Loucy (cell line): ENCODE measurements at regions not wholly inside any gene's neighbourhood (a gene's known extent, or its start where the extent isn't known, plus 50 kb on each side); places are given as distances from the start of the nearest gene placed in this dataset.

ENCODE experiments used
- H2AFZ ChIP-seq: fragments of 200-600 bp; sonication (generic); 2 replicates; pipeline ENCODE4 v1.6.0; 2016; ENCODE audit warnings: antibody characterized with exemption, mild to moderate bottlenecking, low read length, moderate library complexity
- H3F3A ChIP-seq: fragments of 200-600 bp; 2 replicates; pipeline ENCODE4 v1.6.0; 2016; ENCODE audit warnings: antibody characterized with exemption, low read depth, mild to moderate bottlenecking
- H3K27me3 ChIP-seq: fragments of 200-600 bp; sonication (generic); 2 replicates; pipeline ENCODE4 v1.6.1; 2014; ENCODE audit warnings: low read length, mild to moderate bottlenecking; ENCODE audit not compliant: insufficient read depth, poor library complexity, severe bottlenecking
- H3K36me3 ChIP-seq: fragments of 200-600 bp; sonication (generic); 2 replicates; pipeline ENCODE4 v1.6.1; 2016; ENCODE audit warnings: low read length; ENCODE audit not compliant: insufficient read depth
- H3K4me1 ChIP-seq: fragments of 200-600 bp; sonication (generic); 2 replicates; pipeline ENCODE4 v1.5.1; 2014; ENCODE audit warnings: low read length, mild to moderate bottlenecking; ENCODE audit not compliant: insufficient read depth, poor library complexity, severe bottlenecking
- H3K4me2 ChIP-seq: fragments of 200-600 bp; sonication (generic); 2 replicates; pipeline ENCODE4 v1.6.0; 2014; ENCODE audit warnings: antibody characterized with exemption, low read length, low read depth, mild to moderate bottlenecking; ENCODE audit not compliant: poor library complexity, severe bottlenecking
- H3K4me3 ChIP-seq: fragments of 200-600 bp; sonication (generic); 2 replicates; pipeline ENCODE4 v1.5.1; 2014; ENCODE audit warnings: low read length, mild to moderate bottlenecking, mixed read lengths; ENCODE audit not compliant: poor library complexity, severe bottlenecking
- H3K79me2 ChIP-seq: fragments of 200-600 bp; sonication (generic); 2 replicates; pipeline ENCODE4 v1.6.1; 2014; ENCODE audit warnings: low read length; ENCODE audit not compliant: insufficient read depth
- H3K9ac ChIP-seq: fragments of 200-600 bp; sonication (generic); 2 replicates; pipeline ENCODE4 v1.6.0; 2014; ENCODE audit warnings: mild to moderate bottlenecking, low read depth, low read length, moderate library complexity; ENCODE audit not compliant: poor library complexity, severe bottlenecking
- H3K9me2 ChIP-seq: fragments of 200-600 bp; sonication (generic); replicated peaks from 2 replicates; pipeline ENCODE4 v1.6.1; 2016; ENCODE audit warnings: low read depth, low read length, mixed read lengths
- H3K9me3 ChIP-seq: fragments of 200-600 bp; sonication (generic); 2 replicates; pipeline ENCODE4 v1.6.1; 2014; ENCODE audit warnings: mild to moderate bottlenecking, antibody characterized with exemption, low read length, low read depth; ENCODE audit not compliant: insufficient read depth
- H4K20me1 ChIP-seq: fragments of 200-600 bp; sonication (generic); 2 replicates; pipeline ENCODE4 v1.6.0; 2014; ENCODE audit warnings: antibody characterized with exemption, low read length, mild to moderate bottlenecking; ENCODE audit not compliant: insufficient read depth, poor library complexity, severe bottlenecking
- EZH2phosphoT487 ChIP-seq: fragments of 200-600 bp; IDR thresholded peaks from 2 replicates; pipeline ENCODE4 v1.6.1; 2018; ENCODE audit warnings: antibody characterized with exemption, mild to moderate bottlenecking, moderate library complexity, borderline replicate concordance
- TF ChIP-seq, protein P1 (sequence below): fragments of 200-600 bp; sonication (generic); conservative IDR thresholded peaks from 2 replicates; pipeline ENCODE4 v1.5.1; 2014; ENCODE audit warnings: mild to moderate bottlenecking, antibody characterized with exemption, low read length

DNA sequence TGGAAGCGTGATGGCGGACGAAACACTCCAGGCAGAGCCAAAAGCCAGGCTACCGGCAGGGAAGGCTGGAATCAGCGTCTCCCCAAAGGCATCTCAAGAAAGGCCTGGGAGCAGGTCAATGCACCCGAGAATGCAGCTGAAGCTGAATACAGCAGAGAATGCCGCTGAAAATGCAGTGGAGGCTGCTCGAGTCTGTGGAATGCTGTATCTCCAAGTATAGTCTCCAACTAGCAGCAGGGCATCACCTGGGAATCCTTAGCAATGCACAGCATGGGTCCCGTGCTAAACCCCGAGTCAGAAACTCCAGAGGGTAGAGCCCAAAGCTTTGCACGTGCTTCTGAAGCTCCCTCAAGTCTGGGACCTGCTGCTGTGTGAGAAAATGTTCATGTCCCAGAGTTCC is 191.1 kb upstream of the ALKAL2 start:
- no peaks in the 10 kb centered on the region for H4K20me1 ChIP-seq
- no peak overlapping the region for H3K4me3 ChIP-seq
- H3K36me3 ChIP-seq, result no peaks in the 10 kb centered on the region
- H3K27me3 ChIP-seq, result no peaks in the 10 kb centered on the region
- no peaks in the 10 kb centered on the region; the same call in 1 of the 2 replicates for H3K9me3 ChIP-seq
- H3K4me1 ChIP-seq, result no peaks in the 10 kb centered on the region
- H3F3A ChIP-seq, result no peaks in the 10 kb centered on the region
- no peaks in the 10 kb centered on the region for H3K9me2 ChIP-seq
- H3K4me2 ChIP-seq, result no peak overlapping the region
- H3K79me2 ChIP-seq, result no peaks in the 10 kb centered on the region
- no peak overlapping the region for H3K9ac ChIP-seq
- TF ChIP-seq EZH2phosphoT487, result no peak
- TF ChIP-seq, protein P1, sequence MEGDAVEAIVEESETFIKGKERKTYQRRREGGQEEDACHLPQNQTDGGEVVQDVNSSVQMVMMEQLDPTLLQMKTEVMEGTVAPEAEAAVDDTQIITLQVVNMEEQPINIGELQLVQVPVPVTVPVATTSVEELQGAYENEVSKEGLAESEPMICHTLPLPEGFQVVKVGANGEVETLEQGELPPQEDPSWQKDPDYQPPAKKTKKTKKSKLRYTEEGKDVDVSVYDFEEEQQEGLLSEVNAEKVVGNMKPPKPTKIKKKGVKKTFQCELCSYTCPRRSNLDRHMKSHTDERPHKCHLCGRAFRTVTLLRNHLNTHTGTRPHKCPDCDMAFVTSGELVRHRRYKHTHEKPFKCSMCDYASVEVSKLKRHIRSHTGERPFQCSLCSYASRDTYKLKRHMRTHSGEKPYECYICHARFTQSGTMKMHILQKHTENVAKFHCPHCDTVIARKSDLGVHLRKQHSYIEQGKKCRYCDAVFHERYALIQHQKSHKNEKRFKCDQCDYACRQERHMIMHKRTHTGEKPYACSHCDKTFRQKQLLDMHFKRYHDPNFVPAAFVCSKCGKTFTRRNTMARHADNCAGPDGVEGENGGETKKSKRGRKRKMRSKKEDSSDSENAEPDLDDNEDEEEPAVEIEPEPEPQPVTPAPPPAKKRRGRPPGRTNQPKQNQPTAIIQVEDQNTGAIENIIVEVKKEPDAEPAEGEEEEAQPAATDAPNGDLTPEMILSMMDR, result no peak
- no peak overlapping the region for H2AFZ ChIP-seq

DNA sequence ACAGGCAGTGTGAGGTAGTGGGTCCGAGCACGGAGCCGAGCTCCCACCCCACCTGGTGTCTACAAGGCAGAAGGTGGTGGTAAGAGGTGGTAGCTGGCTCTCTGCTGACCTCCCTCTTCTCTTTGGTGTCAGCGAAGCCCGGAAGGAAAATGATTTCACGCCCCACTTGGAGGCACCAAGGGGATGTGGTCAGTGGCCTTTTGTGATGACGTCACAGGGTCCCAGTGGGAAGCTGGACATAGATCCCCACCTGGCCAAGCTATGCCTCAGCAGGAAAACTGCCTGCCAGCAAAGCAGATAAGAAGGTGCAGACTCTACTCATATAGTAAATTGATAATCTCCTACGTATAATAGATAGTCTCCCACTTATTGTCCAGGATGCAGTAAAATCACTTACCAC is 183.7 kb upstream of the ALKAL2 start:
- peaks cover 9% of the 10 kb centered on the region for H3K4me1 ChIP-seq

DNA sequence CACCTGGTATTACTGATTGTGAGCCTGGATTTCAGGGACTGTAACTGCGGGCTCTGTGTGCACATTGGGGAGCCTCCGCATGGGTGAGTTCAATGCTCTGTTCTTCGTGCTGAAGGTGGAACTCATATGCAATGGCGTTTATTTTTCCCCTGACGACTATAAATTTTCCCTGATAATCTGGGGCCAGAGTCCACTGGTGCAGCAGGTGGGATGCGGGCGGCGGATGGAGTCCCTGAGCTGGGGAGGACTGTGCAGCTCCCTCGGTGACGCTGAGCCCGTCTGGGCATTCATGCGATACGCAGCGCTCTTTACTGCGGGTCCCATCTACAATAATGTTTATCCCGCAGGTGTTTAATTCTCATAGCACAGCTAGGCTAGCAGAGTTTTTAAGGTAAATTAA is 181.6 kb upstream of the ALKAL2 start:
- no peaks in the 10 kb centered on the region for H3K9me2 ChIP-seq
- H3F3A ChIP-seq, result no peaks in the 10 kb centered on the region
- H3K27me3 ChIP-seq, result no peaks in the 10 kb centered on the region
- H3K4me1 ChIP-seq, result peaks cover 18% of the 10 kb centered on the region
- no peaks in the 10 kb centered on the region for H3K36me3 ChIP-seq
- no peaks in the 10 kb centered on the region for H3K79me2 ChIP-seq
- no peak overlapping the region for H2AFZ ChIP-seq
- no peak overlapping the region for H3K4me2 ChIP-seq
- H3K9ac ChIP-seq, result no peak overlapping the region
- H3K4me3 ChIP-seq, result no peak overlapping the region
- no peaks in the 10 kb centered on the region for H4K20me1 ChIP-seq
- TF ChIP-seq EZH2phosphoT487, result no peak
- TF ChIP-seq, protein P1, result no peak
- peaks cover 3% of the 10 kb centered on the region; the same call in 1 of the 2 replicates for H3K9me3 ChIP-seq

More for the DNA sequence above, 183.7 kb upstream of the ALKAL2 start:
- Histone ChIP-seq H4K20me1 (no peaks in the 10 kb centered on the region), H3K9me2 (no peaks in the 10 kb centered on the region), H3F3A (no peaks in the 10 kb centered on the region), H3K4me3 (no peak overlapping the region), H3K9ac (no peak overlapping the region), H3K36me3 (no peaks in the 10 kb centered on the region), H3K27me3 (no peaks in the 10 kb centered on the region), H3K79me2 (no peaks in the 10 kb centered on the region), H3K9me3 (peaks cover 3% of the 10 kb centered on the region; the same call in 1 of the 2 replicates), H2AFZ (no peak overlapping the region), H3K4me2 (no peak overlapping the region)
- TF ChIP-seq, protein P1, result no peak
- no peak for TF ChIP-seq EZH2phosphoT487
